Stimulated activated CD4-positive, alpha-beta T cell treated with anti-CD3 and anti-CD28 coated beads, Interleukin-1b, Interleukin-23, amount 100 ng/mL, for 48 hours (primary cell): ENCODE measurements at regions not wholly inside any gene's neighbourhood (a gene's known extent, or its start where the extent isn't known, plus 50 kb on each side); places are given as distances from the start of the nearest gene placed in this dataset.
A peak's percentile ranks its signal among the peaks of the same experiment; 100 is the strongest.
"Not testable (repeated sequence)": the region's sequence is repeated elsewhere in the genome, so short reads cannot be mapped to it uniquely, and the experiment has no call there.

Experiments used
- DNase-seq: peaks from one replicate; pipeline ENCODE4 v3.0.0-alpha.2; 2020

- DNase-seq = no peak
Observed at GRCh38 chr1:233477359-233477758, 136.5 kb upstream of the KCNK1 start.

- DNase-seq = no peak
Observed at GRCh38 chr1:233478611-233479010, 135.3 kb upstream of the KCNK1 start.

- DNase-seq = no peak
Observed at GRCh38 chr1:233479110-233479890, 134.6 kb upstream of the KCNK1 start.

- DNase-seq = no peak
Observed at GRCh38 chr1:233480198-233480597, 133.7 kb upstream of the KCNK1 start.

GRCh38 chr1:233482388-233482787 lies 131.5 kb upstream of the KCNK1 start:
- no peak for DNase-seq

GRCh38 chr1:233485385-233485784 lies 128.5 kb upstream of the KCNK1 start:
- no peak for DNase-seq

GRCh38 chr1:233485809-233486398 lies 128.0 kb upstream of the KCNK1 start:
- DNase-seq = no peak

GRCh38 chr1:233487408-233487807 lies 126.5 kb upstream of the KCNK1 start:
- DNase-seq = no peak

GRCh38 chr1:233489411-233489810 lies 124.5 kb upstream of the KCNK1 start:
- no peak for DNase-seq

- no peak for DNase-seq
Observed at GRCh38 chr1:233490488-233490887, 123.4 kb upstream of the KCNK1 start.

GRCh38 chr1:233491953-233492620 lies 121.8 kb upstream of the KCNK1 start:
- DNase-seq = no peak

- DNase-seq = no peak
Observed at GRCh38 chr1:233496993-233497392, 116.9 kb upstream of the KCNK1 start.

- DNase-seq = no peak
Observed at GRCh38 chr1:233497679-233498078, 116.2 kb upstream of the KCNK1 start.

- DNase-seq = no peak
Observed at GRCh38 chr1:233500106-233500505, 113.8 kb upstream of the KCNK1 start.

- no peak for DNase-seq
Observed at GRCh38 chr1:233503366-233503954, 110.4 kb upstream of the KCNK1 start.

- no peak for DNase-seq
Observed at GRCh38 chr1:233505130-233505529, 108.8 kb upstream of the KCNK1 start.

GRCh38 chr1:233505889-233506288 lies 108.0 kb upstream of the KCNK1 start:
- not testable (repeated sequence) for DNase-seq

GRCh38 chr1:233509526-233509925 lies 104.4 kb upstream of the KCNK1 start:
- no peak for DNase-seq

GRCh38 chr1:233512538-233512937 lies 101.4 kb upstream of the KCNK1 start:
- DNase-seq = no peak

- no peak for DNase-seq
Observed at GRCh38 chr1:233513431-233513830, 100.5 kb upstream of the KCNK1 start.

GRCh38 chr1:233514946-233515391 lies 98.9 kb upstream of the KCNK1 start:
- DNase-seq = no peak

- DNase-seq = no peak
Observed at GRCh38 chr1:233516732-233517131, 97.2 kb upstream of the KCNK1 start.

- peak; percentile 24 for DNase-seq
Observed at GRCh38 chr1:233518344-233518743, 95.6 kb upstream of the KCNK1 start.
